GM12872 (cell line): ENCODE measurements at regions not wholly inside any gene's neighbourhood (a gene's known extent, or its start where the extent isn't known, plus 50 kb on each side); places are given as distances from the start of the nearest gene placed in this dataset.

Source experiments
- CTCF ChIP-seq: IDR thresholded peaks from 3 replicates; pipeline ENCODE4 v1.5.1; 2011; ENCODE audit warnings: low read depth, mild to moderate bottlenecking, low read length, moderate library complexity; ENCODE audit not compliant: insufficient read depth

- no peak for TF ChIP-seq CTCF
Measured at GRCh38 chr5:28253431-28253830, 1215.0 kb upstream of the CDH9 start.

- no peak for TF ChIP-seq CTCF
Measured at GRCh38 chr5:28249771-28250415, 1211.5 kb upstream of the CDH9 start.

- no peak for TF ChIP-seq CTCF
Measured at GRCh38 chr5:28234356-28234968, 1196.1 kb upstream of the CDH9 start.

- TF ChIP-seq CTCF, result no peak
Measured at GRCh38 chr5:28226407-28226806, 1188.0 kb upstream of the CDH9 start.

GRCh38 chr5:28219539-28219938 is 1181.2 kb upstream of the CDH9 start:
- no peak for TF ChIP-seq CTCF

- TF ChIP-seq CTCF, result no peak
Measured at GRCh38 chr5:28217695-28218094, 1179.3 kb upstream of the CDH9 start.

- no peak for TF ChIP-seq CTCF
Measured at GRCh38 chr5:28216939-28217360, 1178.6 kb upstream of the CDH9 start.
